ENCODE measurements at regions not wholly inside any gene's neighbourhood (a gene's known extent, or its start where the extent isn't known, plus 50 kb on each side); places are given as distances from the start of the nearest gene placed in this dataset.

DNA sequence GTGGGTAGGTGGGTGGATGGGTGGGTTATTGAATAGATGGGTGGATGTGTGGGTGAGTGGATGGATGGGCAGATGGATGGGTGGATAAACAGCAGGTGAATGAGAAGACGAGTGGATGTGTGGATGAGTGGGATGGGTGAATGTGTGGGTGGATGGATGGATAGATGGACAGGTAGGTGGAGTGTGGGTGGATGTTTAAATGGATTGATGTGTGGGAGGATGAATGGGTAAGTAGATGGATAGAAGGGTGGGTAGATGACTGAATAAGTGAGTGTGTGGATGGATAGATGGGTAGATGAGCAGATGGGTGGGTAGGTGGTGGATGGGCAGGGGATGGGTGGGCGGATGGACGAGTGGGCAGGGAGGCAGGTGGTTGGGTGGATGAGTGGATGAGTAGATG is 397.6 kb upstream of the IRX4 start:
- no peak overlapping the region for H3K27ac Mint-ChIP-seq (ENCODE audit: unreplicated experiment)
- H3K27me3 Mint-ChIP-seq (ENCODE audit: unreplicated experiment) = peaks cover 3% of the 10 kb centered on the region
- H3K4me3 Mint-ChIP-seq (ENCODE audit: unreplicated experiment) = no peak overlapping the region
- H3K36me3 Mint-ChIP-seq (ENCODE audit: unreplicated experiment) = no peaks in the 10 kb centered on the region
- H3K9me3 Mint-ChIP-seq (ENCODE audit: unreplicated experiment) = peaks cover 10% of the 10 kb centered on the region
- no peak for DNase-seq
- TF ChIP-seq, protein P1, sequence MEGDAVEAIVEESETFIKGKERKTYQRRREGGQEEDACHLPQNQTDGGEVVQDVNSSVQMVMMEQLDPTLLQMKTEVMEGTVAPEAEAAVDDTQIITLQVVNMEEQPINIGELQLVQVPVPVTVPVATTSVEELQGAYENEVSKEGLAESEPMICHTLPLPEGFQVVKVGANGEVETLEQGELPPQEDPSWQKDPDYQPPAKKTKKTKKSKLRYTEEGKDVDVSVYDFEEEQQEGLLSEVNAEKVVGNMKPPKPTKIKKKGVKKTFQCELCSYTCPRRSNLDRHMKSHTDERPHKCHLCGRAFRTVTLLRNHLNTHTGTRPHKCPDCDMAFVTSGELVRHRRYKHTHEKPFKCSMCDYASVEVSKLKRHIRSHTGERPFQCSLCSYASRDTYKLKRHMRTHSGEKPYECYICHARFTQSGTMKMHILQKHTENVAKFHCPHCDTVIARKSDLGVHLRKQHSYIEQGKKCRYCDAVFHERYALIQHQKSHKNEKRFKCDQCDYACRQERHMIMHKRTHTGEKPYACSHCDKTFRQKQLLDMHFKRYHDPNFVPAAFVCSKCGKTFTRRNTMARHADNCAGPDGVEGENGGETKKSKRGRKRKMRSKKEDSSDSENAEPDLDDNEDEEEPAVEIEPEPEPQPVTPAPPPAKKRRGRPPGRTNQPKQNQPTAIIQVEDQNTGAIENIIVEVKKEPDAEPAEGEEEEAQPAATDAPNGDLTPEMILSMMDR (IDR thresholded peaks at IDR 0.05; ENCODE audit: partially characterized antibody, unreplicated experiment) = no peak
- H3K4me1 Mint-ChIP-seq (ENCODE audit: low read depth, unreplicated experiment) = peaks cover 1% of the 10 kb centered on the region

DNA sequence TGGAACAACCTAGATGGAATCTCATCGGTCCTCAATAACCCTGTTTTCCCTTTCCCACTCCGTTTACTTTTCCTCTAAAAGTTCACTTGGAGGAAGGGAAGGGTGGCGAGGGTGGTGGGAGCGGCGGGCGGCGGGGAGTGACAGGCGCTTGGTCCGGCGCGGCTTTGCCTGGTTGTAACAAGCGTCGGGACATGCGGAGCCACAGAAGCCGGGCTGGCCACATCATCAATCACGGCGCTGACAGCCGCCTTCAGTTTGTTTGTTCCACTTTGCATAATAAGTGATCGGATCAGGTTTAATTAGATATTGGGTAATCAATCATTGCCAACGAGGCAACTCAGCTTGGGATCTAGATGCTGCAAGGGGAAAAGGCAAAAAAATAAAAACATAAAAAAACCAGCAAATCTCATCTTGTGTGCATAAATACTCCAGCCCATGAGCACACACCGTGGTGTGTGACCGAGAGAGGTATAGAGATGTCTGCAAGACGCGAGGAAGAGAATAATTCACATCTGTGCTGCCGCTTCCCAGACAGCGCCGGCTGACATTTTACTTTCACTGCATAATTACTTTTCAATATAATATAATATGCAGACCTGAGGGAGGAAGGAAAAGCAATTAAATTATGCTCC is 396.2 kb upstream of the IRX4 start:
- peaks cover 10% of the 10 kb centered on the region for H3K9me3 Mint-ChIP-seq (ENCODE audit: unreplicated experiment)
- H3K36me3 Mint-ChIP-seq (ENCODE audit: unreplicated experiment) = no peaks in the 10 kb centered on the region
- no peak overlapping the region for H3K27ac Mint-ChIP-seq (ENCODE audit: unreplicated experiment)
- peaks cover 3% of the 10 kb centered on the region for H3K27me3 Mint-ChIP-seq (ENCODE audit: unreplicated experiment)
- peaks cover 1% of the 10 kb centered on the region for H3K4me1 Mint-ChIP-seq (ENCODE audit: low read depth, unreplicated experiment)
- DNase-seq = no peak
- TF ChIP-seq, protein P1 (IDR thresholded peaks at IDR 0.05; ENCODE audit: partially characterized antibody, unreplicated experiment) = no peak
- H3K4me3 Mint-ChIP-seq (ENCODE audit: unreplicated experiment) = no peak overlapping the region

DNA sequence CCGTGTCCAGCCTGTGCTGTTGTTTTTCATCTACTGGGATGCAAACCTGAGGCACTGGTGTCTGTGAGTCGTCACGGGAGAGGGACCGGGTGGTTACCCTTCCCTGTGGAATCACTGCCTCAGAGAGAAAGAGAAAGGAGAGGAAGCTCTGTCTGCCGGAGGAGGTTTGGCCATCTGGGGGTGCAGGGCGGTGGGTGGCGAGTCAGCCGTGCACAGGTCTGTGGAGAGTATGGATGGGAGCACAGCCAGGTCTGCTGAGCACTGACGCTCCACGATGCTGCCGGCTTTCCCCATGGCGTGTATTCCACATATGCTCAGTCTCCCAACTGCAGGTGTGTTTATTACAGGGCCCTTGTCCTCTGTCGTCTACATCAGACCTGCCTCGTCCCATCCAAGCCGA is 395.2 kb upstream of the IRX4 start:
- Mint-ChIP-seq H3K9me3 (ENCODE audit: unreplicated experiment) (peaks cover 10% of the 10 kb centered on the region), H3K27me3 (ENCODE audit: unreplicated experiment) (peaks cover 3% of the 10 kb centered on the region), H3K27ac (ENCODE audit: unreplicated experiment) (no peak overlapping the region), H3K4me3 (ENCODE audit: unreplicated experiment) (no peak overlapping the region), H3K4me1 (ENCODE audit: low read depth, unreplicated experiment) (peaks cover 1% of the 10 kb centered on the region), H3K36me3 (ENCODE audit: unreplicated experiment) (no peaks in the 10 kb centered on the region)
- no peak for DNase-seq
- TF ChIP-seq, protein P1 (IDR thresholded peaks at IDR 0.05; ENCODE audit: partially characterized antibody, unreplicated experiment) = no peak

DNA sequence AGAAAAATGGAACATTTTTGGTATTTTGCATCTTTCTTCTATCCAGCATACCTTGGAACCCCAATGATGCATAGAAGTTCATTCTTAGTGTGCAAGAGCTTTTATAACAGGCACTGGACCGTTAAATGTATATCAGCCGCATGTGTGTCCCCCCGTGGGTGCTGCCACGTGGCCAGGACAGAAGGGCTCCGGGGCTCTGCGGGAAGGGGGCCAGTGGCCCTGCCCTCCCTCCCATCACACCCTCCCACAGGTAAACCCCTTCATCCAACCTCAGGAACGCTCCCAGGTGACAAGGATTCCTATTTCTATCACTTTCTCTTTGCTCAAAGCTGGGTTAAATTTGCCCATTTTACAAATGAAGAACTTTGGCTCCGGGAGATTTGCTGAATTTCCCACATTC is 393.4 kb upstream of the IRX4 start:
- Mint-ChIP-seq H3K4me1 (ENCODE audit: low read depth, unreplicated experiment) (peaks cover 3% of the 10 kb centered on the region), H3K36me3 (ENCODE audit: unreplicated experiment) (no peaks in the 10 kb centered on the region), H3K9me3 (ENCODE audit: unreplicated experiment) (peaks cover 3% of the 10 kb centered on the region), H3K27me3 (ENCODE audit: unreplicated experiment) (no peaks in the 10 kb centered on the region), H3K4me3 (ENCODE audit: unreplicated experiment) (no peak overlapping the region), H3K27ac (ENCODE audit: unreplicated experiment) (no peak overlapping the region)
- no peak for DNase-seq
- TF ChIP-seq, protein P1 (IDR thresholded peaks at IDR 0.05; ENCODE audit: partially characterized antibody, unreplicated experiment) = no peak

DNA sequence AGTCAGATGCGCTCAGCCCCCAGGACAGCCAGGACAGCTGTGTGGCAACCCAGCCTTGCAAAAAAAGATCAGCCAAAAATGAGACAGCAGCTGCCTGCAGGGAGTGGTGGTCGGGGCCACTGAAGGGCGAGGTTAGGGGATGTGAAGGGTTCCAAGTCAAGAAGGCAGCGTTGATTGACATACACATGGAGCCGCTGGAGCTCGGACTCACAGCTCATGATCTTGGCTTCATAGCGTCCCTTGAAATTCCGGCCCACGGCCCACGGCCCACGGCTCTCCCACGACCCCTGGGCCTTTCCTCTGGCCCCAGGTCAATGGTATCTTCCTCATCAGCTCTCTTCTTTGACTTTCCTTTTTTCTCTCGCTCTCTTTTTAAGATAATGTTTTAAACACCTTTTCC is 390.0 kb upstream of the IRX4 start:
- TF ChIP-seq, protein P1 (IDR thresholded peaks at IDR 0.05; ENCODE audit: partially characterized antibody, unreplicated experiment) = no peak
- Mint-ChIP-seq H3K4me3 (ENCODE audit: unreplicated experiment) (no peak overlapping the region), H3K9me3 (ENCODE audit: unreplicated experiment) (peaks cover under 1% of the 10 kb centered on the region), H3K27ac (ENCODE audit: unreplicated experiment) (no peak overlapping the region), H3K4me1 (ENCODE audit: low read depth, unreplicated experiment) (peaks cover 3% of the 10 kb centered on the region), H3K36me3 (ENCODE audit: unreplicated experiment) (no peaks in the 10 kb centered on the region), H3K27me3 (ENCODE audit: unreplicated experiment) (peaks cover 3% of the 10 kb centered on the region)
- no peak for DNase-seq

Measured in glutamatergic neuron (in vitro differentiated cells).